K562 (cell line): ENCODE measurements at regions not wholly inside any gene's neighbourhood (a gene's known extent, or its start where the extent isn't known, plus 50 kb on each side); places are given as distances from the start of the nearest gene placed in this dataset.
A peak's percentile ranks its signal among the peaks of the same experiment; 100 is the strongest.

Experiments used
- BRD9 ChIP-seq: fragments of 450-650 bp; IDR thresholded peaks from 2 replicates; pipeline ENCODE4 v1.6.1; 2018; ENCODE audit warnings: low read depth; ENCODE audit not compliant: partially characterized antibody
- C11orf30 ChIP-seq: fragments of 450-650 bp; IDR thresholded peaks from 2 replicates; pipeline ENCODE4 v1.6.1; 2016; ENCODE audit warnings: low read depth, mild to moderate bottlenecking
- DPF2 ChIP-seq: fragments of 450-650 bp; IDR thresholded peaks from 2 replicates; pipeline ENCODE4 v1.6.1; 2016
- IFI16 ChIP-seq: fragments of 250-450 bp; sonication (Bioruptor Pico); IDR thresholded peaks from 2 replicates; pipeline ENCODE4 v2.1.2; 2022; ENCODE audit warnings: mild to moderate bottlenecking, inconsistent platforms
- ILF3 ChIP-seq: fragments of 450-650 bp; IDR thresholded peaks from 2 replicates; pipeline ENCODE4 v1.6.1; 2018; ENCODE audit warnings: antibody characterized with exemption, mild to moderate bottlenecking, moderate library complexity, borderline replicate concordance
- KDM4B ChIP-seq, 2 experiments: fragments of 450-650 bp in 1 of 2; sonication (generic) in 1 of 2; IDR thresholded peaks; 2 replicates each; pipeline ENCODE4 v1.6.1; 2016 to 2017; ENCODE audit warnings: borderline replicate concordance in 2 of 2, antibody characterized with exemption in 1 of 2, low read depth in 1 of 2, mild to moderate bottlenecking in 1 of 2
- MTA1 ChIP-seq: fragments of 450-650 bp; IDR thresholded peaks from 2 replicates; pipeline ENCODE4 v1.6.1; 2017; ENCODE audit warnings: borderline replicate concordance
- MYC ChIP-seq, 2 experiments: fragments of 250-450 bp in 1 of 2; sonication (Bioruptor Pico) in 1 of 2; IDR thresholded peaks; 2 replicates each; pipeline versions ENCODE4 v1.5.1 to v1.6.1; 2012 to 2021; ENCODE audit warnings: low read depth in 2 of 2, borderline replicate concordance in 1 of 2, improper control_type of control experiment in 1 of 2, low read length in 1 of 2, mild to moderate bottlenecking in 1 of 2, moderate library complexity in 1 of 2
- NCOA1 ChIP-seq: fragments of 450-650 bp; IDR thresholded peaks from 2 replicates; pipeline ENCODE4 v1.6.1; 2016; ENCODE audit warnings: low read depth
- NONO ChIP-seq, 2 experiments: fragments of 200-400 bp in 1 of 2; fragments of 450-650 bp in 1 of 2; formaldehyde crosslinking in 1 of 2; IDR thresholded peaks; 2 replicates each; pipeline ENCODE4 v1.6.1; 2017; ENCODE audit warnings: low read depth in 2 of 2, mild to moderate bottlenecking in 2 of 2, moderate library complexity in 2 of 2, low read length in 1 of 2
- RCOR1 ChIP-seq, 2 experiments: IDR thresholded peaks; 2 replicates each; pipeline ENCODE4 v1.6.1; 2012; ENCODE audit warnings: low read depth in 2 of 2, low read length in 2 of 2, borderline replicate concordance in 1 of 2, improper control_type of control experiment in 1 of 2
- TAL1 ChIP-seq: fragments of 450-650 bp; IDR thresholded peaks from 2 replicates; pipeline ENCODE4 v1.6.1; 2016; ENCODE audit warnings: mild to moderate bottlenecking
- ZNF644 ChIP-seq: fragments of 200-800 bp; sonication (Bioruptor generic); IDR thresholded peaks from 2 replicates; pipeline ENCODE4 v1.6.1; 2016; ENCODE audit warnings: low read depth, missing genetic modification characterization, missing compliant biosample characterization
- ZNF766 ChIP-seq: fragments of 200-800 bp; sonication (Bioruptor generic); conservative IDR thresholded peaks from 2 replicates; pipeline ENCODE4 v1.6.1; 2016; ENCODE audit warnings: missing genetic modification characterization, missing compliant biosample characterization
- TF ChIP-seq, protein P1 (sequence below): fragments of 450-650 bp; IDR thresholded peaks from 2 replicates; pipeline ENCODE4 v1.7.1; 2018; ENCODE audit warnings: mild to moderate bottlenecking, low read depth; ENCODE audit not compliant: partially characterized antibody
- TF ChIP-seq, protein P2 (sequence below): fragments of 250-450 bp; sonication (Bioruptor Pico); IDR thresholded peaks from 2 replicates; pipeline ENCODE4 v1.9.0; 2021; ENCODE audit warnings: mild to moderate bottlenecking, inconsistent platforms
- TF ChIP-seq, protein P3 (sequence below): fragments of 450-650 bp; IDR thresholded peaks from 2 replicates; pipeline ENCODE4 v1.6.1; 2017; ENCODE audit warnings: antibody characterized with exemption, mild to moderate bottlenecking

DNA sequence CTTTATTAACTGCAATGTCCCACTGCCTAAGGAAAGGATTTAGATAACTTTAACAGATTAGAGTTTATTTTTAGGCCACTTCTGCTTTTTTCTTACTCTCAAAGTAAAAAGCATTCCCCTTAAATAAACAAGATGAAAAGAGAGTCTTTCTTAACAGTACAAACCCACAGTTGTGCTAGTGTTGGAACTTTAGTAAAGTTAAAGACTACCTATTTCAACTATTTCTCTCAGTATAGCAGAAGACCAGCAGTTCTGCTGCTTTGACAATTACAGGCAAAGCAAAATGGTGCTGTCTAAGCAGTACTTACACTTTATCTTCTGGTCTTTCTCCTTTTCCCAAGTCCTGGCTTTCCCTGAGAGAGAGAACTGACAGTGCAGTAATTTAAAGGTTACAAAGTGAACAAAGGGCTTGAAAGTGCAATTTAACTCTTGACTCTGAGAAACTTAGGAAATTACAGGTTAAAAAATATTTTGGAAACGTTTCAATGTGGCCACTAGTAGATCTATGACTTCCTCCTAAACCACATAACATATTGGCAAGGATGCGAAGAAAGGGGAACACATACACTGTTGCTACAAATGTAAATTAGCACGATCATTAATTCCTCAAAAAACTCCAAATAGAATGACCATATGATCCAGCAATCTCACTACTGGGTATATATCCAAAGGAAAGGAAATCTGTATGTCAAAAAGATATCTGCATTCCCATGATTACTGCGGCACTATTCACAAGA is 135.4 kb upstream of the POGK start (continued):
- TF ChIP-seq, protein P1, sequence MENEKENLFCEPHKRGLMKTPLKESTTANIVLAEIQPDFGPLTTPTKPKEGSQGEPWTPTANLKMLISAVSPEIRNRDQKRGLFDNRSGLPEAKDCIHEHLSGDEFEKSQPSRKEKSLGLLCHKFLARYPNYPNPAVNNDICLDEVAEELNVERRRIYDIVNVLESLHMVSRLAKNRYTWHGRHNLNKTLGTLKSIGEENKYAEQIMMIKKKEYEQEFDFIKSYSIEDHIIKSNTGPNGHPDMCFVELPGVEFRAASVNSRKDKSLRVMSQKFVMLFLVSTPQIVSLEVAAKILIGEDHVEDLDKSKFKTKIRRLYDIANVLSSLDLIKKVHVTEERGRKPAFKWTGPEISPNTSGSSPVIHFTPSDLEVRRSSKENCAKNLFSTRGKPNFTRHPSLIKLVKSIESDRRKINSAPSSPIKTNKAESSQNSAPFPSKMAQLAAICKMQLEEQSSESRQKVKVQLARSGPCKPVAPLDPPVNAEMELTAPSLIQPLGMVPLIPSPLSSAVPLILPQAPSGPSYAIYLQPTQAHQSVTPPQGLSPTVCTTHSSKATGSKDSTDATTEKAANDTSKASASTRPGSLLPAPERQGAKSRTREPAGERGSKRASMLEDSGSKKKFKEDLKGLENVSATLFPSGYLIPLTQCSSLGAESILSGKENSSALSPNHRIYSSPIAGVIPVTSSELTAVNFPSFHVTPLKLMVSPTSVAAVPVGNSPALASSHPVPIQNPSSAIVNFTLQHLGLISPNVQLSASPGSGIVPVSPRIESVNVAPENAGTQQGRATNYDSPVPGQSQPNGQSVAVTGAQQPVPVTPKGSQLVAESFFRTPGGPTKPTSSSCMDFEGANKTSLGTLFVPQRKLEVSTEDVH, result no peak
- TF ChIP-seq ILF3, result no peak
- peak; percentile 37; the same call in 1 of the 2 replicates for TF ChIP-seq C11orf30
- TF ChIP-seq MTA1, result peak; percentile 14; the same call in 1 of the 2 replicates
- no peak for TF ChIP-seq KDM4B (IDR thresholded peaks at IDR 0.05; ENCODE audit: borderline replicate concordance in 2 of 2, low read depth in 1 of 2)
- TF ChIP-seq NONO (IDR thresholded peaks at IDR 0.05; ENCODE audit: low read depth in 2 of 2, low read length in 1 of 2), result 0 out of 4 replicates have a peak, but pooled peaks of 1 of the 2 experiments have one; percentile 13
- peak; percentile 64 for TF ChIP-seq BRD9
- TF ChIP-seq DPF2, result peak; percentile 68
- no peak for TF ChIP-seq MYC (IDR thresholded peaks at IDR 0.05; ENCODE audit: low read depth, low read length)
- TF ChIP-seq MYC (CRISPR knock-in tag; IDR thresholded peaks at IDR 0.05; ENCODE audit: borderline replicate concordance, low read depth), result peak; percentile 35; the same call in 1 of the 2 replicates
- TF ChIP-seq, protein P2, sequence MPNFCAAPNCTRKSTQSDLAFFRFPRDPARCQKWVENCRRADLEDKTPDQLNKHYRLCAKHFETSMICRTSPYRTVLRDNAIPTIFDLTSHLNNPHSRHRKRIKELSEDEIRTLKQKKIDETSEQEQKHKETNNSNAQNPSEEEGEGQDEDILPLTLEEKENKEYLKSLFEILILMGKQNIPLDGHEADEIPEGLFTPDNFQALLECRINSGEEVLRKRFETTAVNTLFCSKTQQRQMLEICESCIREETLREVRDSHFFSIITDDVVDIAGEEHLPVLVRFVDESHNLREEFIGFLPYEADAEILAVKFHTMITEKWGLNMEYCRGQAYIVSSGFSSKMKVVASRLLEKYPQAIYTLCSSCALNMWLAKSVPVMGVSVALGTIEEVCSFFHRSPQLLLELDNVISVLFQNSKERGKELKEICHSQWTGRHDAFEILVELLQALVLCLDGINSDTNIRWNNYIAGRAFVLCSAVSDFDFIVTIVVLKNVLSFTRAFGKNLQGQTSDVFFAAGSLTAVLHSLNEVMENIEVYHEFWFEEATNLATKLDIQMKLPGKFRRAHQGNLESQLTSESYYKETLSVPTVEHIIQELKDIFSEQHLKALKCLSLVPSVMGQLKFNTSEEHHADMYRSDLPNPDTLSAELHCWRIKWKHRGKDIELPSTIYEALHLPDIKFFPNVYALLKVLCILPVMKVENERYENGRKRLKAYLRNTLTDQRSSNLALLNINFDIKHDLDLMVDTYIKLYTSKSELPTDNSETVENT (CRISPR knock-in tag), result no peak
- TF ChIP-seq ZNF766 (CRISPR knock-in tag), result peak; percentile 33; the same call in 1 of the 2 replicates
- no peak for TF ChIP-seq IFI16 (CRISPR knock-in tag)
- peak; percentile 82; the same call in 1 of the 2 replicates for TF ChIP-seq ZNF644 (tag)
- TF ChIP-seq RCOR1 (IDR thresholded peaks at IDR 0.05; ENCODE audit: borderline replicate concordance in 1 of 2, low read depth in 2 of 2, low read length in 2 of 2), result peak in 1 of 2 experiments; percentile 70; a peak in 2 of 4 replicates
- TF ChIP-seq TAL1, result peak; percentile 49; the same call in 1 of the 2 replicates
- TF ChIP-seq, protein P3, sequence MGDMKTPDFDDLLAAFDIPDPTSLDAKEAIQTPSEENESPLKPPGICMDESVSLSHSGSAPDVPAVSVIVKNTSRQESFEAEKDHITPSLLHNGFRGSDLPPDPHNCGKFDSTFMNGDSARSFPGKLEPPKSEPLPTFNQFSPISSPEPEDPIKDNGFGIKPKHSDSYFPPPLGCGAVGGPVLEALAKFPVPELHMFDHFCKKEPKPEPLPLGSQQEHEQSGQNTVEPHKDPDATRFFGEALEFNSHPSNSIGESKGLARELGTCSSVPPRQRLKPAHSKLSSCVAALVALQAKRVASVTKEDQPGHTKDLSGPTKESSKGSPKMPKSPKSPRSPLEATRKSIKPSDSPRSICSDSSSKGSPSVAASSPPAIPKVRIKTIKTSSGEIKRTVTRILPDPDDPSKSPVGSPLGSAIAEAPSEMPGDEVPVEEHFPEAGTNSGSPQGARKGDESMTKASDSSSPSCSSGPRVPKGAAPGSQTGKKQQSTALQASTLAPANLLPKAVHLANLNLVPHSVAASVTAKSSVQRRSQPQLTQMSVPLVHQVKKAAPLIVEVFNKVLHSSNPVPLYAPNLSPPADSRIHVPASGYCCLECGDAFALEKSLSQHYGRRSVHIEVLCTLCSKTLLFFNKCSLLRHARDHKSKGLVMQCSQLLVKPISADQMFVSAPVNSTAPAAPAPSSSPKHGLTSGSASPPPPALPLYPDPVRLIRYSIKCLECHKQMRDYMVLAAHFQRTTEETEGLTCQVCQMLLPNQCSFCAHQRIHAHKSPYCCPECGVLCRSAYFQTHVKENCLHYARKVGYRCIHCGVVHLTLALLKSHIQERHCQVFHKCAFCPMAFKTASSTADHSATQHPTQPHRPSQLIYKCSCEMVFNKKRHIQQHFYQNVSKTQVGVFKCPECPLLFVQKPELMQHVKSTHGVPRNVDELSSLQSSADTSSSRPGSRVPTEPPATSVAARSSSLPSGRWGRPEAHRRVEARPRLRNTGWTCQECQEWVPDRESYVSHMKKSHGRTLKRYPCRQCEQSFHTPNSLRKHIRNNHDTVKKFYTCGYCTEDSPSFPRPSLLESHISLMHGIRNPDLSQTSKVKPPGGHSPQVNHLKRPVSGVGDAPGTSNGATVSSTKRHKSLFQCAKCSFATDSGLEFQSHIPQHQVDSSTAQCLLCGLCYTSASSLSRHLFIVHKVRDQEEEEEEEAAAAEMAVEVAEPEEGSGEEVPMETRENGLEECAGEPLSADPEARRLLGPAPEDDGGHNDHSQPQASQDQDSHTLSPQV, result peak; percentile 75
- TF ChIP-seq NCOA1, result peak; percentile 61; the same call in 1 of the 2 replicates
